ENCODE measurements at regions not wholly inside any gene's neighbourhood (a gene's known extent, or its start where the extent isn't known, plus 50 kb on each side); places are given as distances from the start of the nearest gene placed in this dataset.

- TF ChIP-seq CTCF (IDR thresholded peaks at IDR 0.05) (no peak), POLR2A (IDR thresholded peaks at IDR 0.05) (no peak), EP300 (IDR thresholded peaks at IDR 0.05) (no peak)
Observed at GRCh38 chr3:161166051-161166450, 55.1 kb upstream of the NMD3 start.

Data from ovary (tissue), 3 donors.